G401.6 (cell line): ENCODE measurements at regions not wholly inside any gene's neighbourhood (a gene's known extent, or its start where the extent isn't known, plus 50 kb on each side); places are given as distances from the start of the nearest gene placed in this dataset.
"Not testable (repeated sequence)": the region's sequence is repeated elsewhere in the genome, so short reads cannot be mapped to it uniquely, and the experiment has no call there.

ENCODE experiments used
- FAIRE-seq: peaks from 2 replicates; lab custom pipeline; 2012; peaks lifted over from hg19 to GRCh38; lab: Jason Lieb, UNC

DNA sequence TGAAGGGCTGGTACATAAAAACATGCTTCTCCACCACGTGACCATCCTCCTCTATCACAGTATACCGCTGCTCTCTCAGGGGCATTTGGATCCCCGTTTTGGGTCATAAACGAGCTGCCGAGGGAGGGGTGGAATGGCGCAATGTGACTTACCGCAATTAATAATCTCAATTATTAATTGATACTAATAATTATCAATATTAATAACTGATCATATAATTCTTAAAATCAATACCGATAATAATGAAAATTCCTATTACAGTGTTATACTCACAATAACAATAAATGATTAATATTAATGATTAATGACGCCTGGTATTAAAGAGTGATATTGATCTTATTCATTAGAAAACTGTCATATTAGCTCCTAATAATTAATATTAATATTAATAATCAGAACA is 56.1 kb upstream of the FRG2C start:
- peak; percentile 34 for FAIRE-seq

DNA sequence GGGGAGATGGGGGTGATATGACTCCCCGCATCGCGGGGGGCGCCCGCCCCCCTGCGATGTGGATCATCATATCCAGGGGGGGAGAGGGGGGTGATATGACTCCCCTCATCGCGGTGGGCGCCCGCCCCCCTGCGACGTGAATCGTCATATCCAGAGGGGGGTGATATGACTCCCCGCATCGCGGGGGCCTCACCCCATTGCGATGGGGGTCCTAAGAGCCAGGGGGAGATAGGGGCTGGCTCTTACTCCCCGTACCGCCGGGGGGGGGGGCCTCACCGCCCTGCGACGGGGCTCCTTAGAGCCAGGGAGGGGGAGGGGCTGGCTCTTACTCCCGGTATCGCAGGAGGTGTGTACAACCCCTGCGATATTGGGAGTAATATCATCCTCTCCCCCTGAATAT is 54.5 kb upstream of the FRG2C start:
- FAIRE-seq = not testable (repeated sequence)

- FAIRE-seq = peak; percentile 91
Observed at GRCh38 chr3:75610773-75611172, 53.4 kb upstream of the FRG2C start.

DNA sequence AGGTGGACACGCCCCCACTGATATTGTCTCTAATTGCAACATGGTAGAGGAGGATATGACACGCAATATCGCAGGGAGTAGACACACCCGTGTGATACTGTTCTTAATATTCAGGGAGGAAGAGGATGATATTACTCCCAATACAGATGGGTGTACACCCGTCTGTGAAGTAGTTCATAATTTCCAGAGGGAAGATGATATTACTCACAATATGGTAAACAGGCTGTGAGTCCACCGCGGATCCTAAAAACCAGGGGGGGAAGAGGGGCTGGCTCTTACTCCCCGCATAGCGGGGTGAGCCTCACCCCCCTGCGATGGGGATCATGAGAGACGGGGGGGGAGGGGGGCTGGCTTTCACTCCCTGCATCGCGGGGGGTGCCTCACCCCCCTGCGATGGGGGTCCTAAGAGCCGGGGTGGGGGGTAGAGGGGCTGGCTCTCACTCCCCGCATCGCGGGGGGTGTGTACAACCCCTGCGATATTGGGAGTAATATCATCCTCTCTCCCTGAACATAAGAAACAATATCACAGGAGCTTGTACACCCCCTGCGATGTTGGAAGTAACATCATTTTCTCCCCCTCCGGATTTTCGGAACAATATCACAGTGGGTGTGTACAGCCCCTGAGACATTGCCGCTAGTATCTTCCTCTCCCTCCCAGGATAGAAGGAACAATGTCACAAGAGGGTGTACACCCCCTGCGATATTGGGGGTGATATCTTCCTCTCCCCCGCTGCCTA is 52.2 kb upstream of the FRG2C start:
- FAIRE-seq = not testable (repeated sequence)
